Stimulated activated naive B cell treated with anti-CD40 and anti-IgM and Interleukin-4, amounts not matched to agents 10 μg/mL and 1 μg/mL and 100 μg/mL, for 72 hours (primary cell): ENCODE measurements at regions not wholly inside any gene's neighbourhood (a gene's known extent, or its start where the extent isn't known, plus 50 kb on each side); places are given as distances from the start of the nearest gene placed in this dataset.

Experiments used
- ATAC-seq, 2 donors: fragments of 150-1000 bp; cut with Tn5 transposase; replicated peaks; 2 replicates each; pipeline ENCODE4 v1.10.0; 2021; ENCODE audit warnings: moderate library complexity in 1 of 2
- DNase-seq: peaks from one replicate; pipeline ENCODE4 v3.0.0; 2021
- H3K27ac Mint-ChIP-seq: one replicate; pipeline ENCODE4 v1.8.0; 2022; ENCODE audit warnings: mild to moderate bottlenecking, mixed read lengths
- H3K27me3 Mint-ChIP-seq, 2 donors: one replicate each; pipeline ENCODE4 v1.8.0; 2022; ENCODE audit warnings: mixed read lengths in 2 of 2
- H3K36me3 Mint-ChIP-seq, 2 donors: one replicate each; pipeline ENCODE4 v1.8.0; 2022; ENCODE audit warnings: mixed read lengths in 2 of 2, mild to moderate bottlenecking in 1 of 2
- H3K4me1 Mint-ChIP-seq, 2 donors: one replicate each; pipeline ENCODE4 v1.8.0; 2022; ENCODE audit warnings: mixed read lengths in 2 of 2, mild to moderate bottlenecking in 1 of 2
- H3K4me3 Mint-ChIP-seq, 2 donors: one replicate each; pipeline ENCODE4 v1.8.0; 2022; ENCODE audit warnings: mild to moderate bottlenecking in 2 of 2, mixed read lengths in 2 of 2, moderate library complexity in 1 of 2
- H3K9me3 Mint-ChIP-seq, 2 donors: one replicate each; pipeline ENCODE4 v1.8.0; 2022; ENCODE audit warnings: mixed read lengths in 2 of 2, mild to moderate bottlenecking in 1 of 2

DNA sequence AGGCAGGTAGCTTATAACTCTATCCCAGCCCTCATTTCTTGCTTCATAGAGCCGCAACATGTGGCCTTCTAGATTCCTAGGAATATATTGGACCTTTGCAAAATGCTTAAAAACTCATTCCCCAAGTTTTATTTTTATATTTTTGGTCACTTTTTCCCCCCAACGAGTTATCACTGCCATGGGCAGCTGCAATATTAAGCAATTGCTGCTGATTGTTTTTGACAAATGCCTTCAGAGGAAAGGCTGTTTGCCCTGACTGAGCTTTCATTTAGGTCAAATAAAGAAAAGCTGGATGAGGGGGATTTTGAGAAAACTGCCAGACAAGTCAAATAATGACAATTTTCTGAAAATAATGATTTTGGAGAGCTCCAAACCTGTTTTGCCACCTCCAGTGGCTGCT lies 976.9 kb upstream of the MBL2 start:
- no peak overlapping the region for H3K27ac Mint-ChIP-seq
- H3K4me3 Mint-ChIP-seq: no peak overlapping the region
- H3K4me1 Mint-ChIP-seq: no peaks in the 10 kb centered on the region
- ATAC-seq: no peak
- H3K9me3 Mint-ChIP-seq: peaks cover 5 to 8% of the 10 kb centered on the region in 2 donors
- DNase-seq: no peak
- no peaks in the 10 kb centered on the region for H3K27me3 Mint-ChIP-seq
- no peaks in the 10 kb centered on the region for H3K36me3 Mint-ChIP-seq

DNA sequence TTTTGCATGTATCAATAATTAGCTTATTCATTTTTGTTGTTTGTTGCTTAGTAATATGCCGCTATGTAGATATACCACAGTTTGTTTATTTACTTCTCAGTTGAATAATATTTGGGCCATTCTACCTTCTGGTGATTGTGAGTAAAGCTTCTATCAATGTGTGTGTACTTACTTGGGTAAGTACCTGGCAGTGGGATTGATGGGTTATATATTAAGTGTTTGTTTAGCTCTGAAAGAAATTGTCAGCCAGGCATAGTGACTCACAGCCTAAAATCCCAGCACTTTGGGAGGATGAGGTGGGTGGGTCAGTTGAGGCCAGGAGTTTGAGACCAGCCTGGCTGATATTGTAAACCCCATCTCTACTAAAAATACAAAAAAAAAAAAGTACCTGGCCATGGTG lies 975.7 kb upstream of the MBL2 start:
- no peaks in the 10 kb centered on the region for H3K36me3 Mint-ChIP-seq
- no peaks in the 10 kb centered on the region for H3K27me3 Mint-ChIP-seq
- no peaks in the 10 kb centered on the region for H3K4me1 Mint-ChIP-seq
- DNase-seq (no peak), ATAC-seq (no peak)
- H3K27ac Mint-ChIP-seq: no peak overlapping the region
- no peak overlapping the region for H3K4me3 Mint-ChIP-seq
- peaks cover 8% of the 10 kb centered on the region in 2 donors for H3K9me3 Mint-ChIP-seq

DNA sequence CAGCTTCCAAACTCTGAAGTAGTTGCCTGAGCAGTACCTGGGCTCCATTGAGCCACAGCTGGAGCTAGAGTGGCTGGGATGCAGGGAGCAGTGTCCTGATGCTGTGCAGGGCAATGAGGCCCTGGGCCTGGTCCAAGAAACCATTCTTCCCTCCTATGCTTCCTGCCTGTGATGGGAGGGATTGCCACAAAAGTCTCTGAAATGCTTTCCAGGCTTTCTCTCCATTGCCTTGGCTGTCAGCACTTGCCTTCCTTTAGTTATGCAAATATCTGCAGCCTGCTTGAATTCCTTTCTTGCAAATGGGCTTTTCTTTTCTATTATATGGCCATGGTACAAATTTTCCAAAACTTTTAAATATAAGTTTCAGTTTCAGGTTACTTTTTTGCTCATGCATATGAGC lies 972.2 kb upstream of the MBL2 start:
- Mint-ChIP-seq H3K27ac (no peak overlapping the region), H3K36me3 (no peaks in the 10 kb centered on the region), H3K4me1 (no peaks in the 10 kb centered on the region), H3K4me3 (no peak overlapping the region), H3K27me3 (no peaks in the 10 kb centered on the region), H3K9me3 (peaks cover 8% of the 10 kb centered on the region in 2 donors)
- ATAC-seq (no peak), DNase-seq (no peak)

DNA sequence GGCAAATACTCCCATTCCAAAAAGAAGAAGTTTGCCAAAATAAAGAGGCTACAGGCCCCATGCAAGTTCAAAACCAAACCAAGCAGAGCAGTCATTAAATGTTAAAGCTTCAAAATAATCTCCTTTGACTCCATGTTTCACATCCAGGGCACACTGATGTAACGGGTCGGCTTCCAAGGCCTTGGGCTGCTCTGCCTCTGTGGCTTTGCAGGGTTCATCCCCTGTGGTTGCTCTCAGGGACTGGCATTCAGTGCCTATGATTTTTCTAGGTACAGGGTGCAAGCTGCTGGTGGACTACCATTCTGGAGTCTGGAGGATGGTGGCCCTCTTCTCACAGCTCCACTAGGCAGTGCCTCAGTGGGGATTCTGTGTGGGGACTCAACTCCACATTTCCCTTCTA lies 971.6 kb upstream of the MBL2 start:
- Mint-ChIP-seq H3K27ac (no peak overlapping the region), H3K36me3 (no peaks in the 10 kb centered on the region), H3K4me3 (no peak overlapping the region), H3K27me3 (no peaks in the 10 kb centered on the region), H3K4me1 (no peaks in the 10 kb centered on the region), H3K9me3 (peaks cover 6 to 8% of the 10 kb centered on the region in 2 donors)
- DNase-seq (no peak), ATAC-seq (no peak)

DNA sequence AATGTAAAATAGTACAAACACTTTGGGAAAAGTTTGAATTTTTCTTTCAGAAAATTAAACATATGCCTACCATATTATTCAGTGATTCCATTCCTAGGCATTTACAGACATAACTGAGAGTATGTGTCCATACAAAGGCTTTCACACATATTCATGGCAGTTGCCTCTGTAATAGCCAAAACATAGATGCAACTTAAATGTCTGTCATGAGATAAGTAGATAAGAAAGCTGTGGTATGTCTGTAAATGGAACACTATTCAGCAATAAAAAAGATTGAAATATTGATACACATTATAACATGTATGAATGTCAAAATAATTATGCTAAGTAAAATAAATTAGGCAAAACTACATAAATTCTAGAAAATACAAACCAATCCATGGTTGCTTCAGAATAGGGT lies 964.5 kb upstream of the MBL2 start:
- H3K27ac Mint-ChIP-seq: no peak overlapping the region
- no peaks in the 10 kb centered on the region for H3K36me3 Mint-ChIP-seq
- H3K27me3 Mint-ChIP-seq: no peaks in the 10 kb centered on the region
- ATAC-seq: no peak
- no peaks in the 10 kb centered on the region for H3K4me1 Mint-ChIP-seq
- H3K4me3 Mint-ChIP-seq: no peak overlapping the region
- no peak for DNase-seq
- H3K9me3 Mint-ChIP-seq: peaks cover 0 to 1% of the 10 kb centered on the region in 2 donors

DNA sequence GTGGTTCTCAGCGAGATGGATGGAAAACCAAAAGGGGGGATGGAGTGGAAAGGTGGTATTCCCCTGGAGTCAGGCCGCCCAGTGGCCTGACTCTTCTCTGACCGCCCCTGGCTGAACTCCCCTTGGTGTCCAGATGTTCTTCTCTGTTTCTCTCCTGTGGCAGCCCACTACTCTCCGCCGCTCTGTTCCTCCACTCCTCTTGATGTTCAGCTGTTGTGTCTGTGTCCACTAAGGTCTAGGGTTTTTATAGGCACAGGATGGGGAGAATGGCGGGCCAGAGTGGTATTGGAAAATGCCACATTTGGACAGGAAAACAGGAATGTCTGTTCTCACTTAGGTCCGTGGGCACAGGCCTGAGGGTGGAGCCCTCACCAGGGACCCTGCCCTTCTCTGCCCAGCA lies 954.3 kb upstream of the MBL2 start:
- no peak overlapping the region for H3K27ac Mint-ChIP-seq
- ATAC-seq: no peak
- no peak overlapping the region for H3K4me3 Mint-ChIP-seq
- no peak for DNase-seq
- H3K4me1 Mint-ChIP-seq: no peaks in the 10 kb centered on the region
- H3K27me3 Mint-ChIP-seq: no peaks in the 10 kb centered on the region
- no peaks in the 10 kb centered on the region for H3K36me3 Mint-ChIP-seq
- peaks cover 0 to 3% of the 10 kb centered on the region in 2 donors for H3K9me3 Mint-ChIP-seq

DNA sequence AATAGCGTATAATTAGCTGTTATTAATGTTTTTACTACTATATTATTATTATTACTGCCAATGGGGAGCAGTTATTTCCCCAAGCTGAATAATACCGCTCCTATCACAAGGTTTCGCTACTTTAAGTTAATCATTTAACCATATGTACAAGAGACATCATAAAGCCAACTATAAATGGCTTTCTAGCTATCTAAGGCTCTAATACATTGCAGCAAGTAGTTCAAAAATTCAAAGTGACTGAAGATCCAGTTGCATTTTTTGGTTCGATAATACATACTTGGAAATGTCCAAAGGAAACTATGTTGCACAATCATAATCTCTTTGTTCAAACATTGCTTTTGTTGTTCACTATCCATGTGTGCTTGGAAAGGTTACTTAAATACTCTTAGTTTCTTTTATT lies 952.0 kb upstream of the MBL2 start:
- Mint-ChIP-seq H3K4me1 (no peaks in the 10 kb centered on the region), H3K9me3 (no peaks in the 10 kb centered on the region), H3K36me3 (no peaks in the 10 kb centered on the region), H3K27me3 (no peaks in the 10 kb centered on the region), H3K4me3 (no peak overlapping the region), H3K27ac (no peak overlapping the region)
- DNase-seq (no peak), ATAC-seq (no peak)

DNA sequence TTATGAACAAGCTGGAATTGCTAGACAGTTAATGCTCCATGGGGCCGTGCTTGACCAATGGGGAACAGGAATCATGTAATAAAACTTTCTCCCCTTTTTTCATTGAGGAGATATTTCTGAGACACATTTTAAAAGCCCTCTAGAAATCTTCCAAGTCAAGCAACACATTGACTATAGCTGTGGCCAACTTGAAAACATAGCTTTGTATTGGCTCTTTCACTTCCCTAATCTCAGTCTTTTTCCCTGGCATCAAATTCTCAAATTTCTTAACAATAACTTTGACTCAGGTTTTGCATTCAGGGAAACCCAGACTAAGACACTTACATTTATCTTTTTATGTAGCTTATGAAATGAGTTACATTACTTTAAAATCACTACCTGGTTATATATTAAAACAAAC lies 947.1 kb upstream of the MBL2 start:
- Mint-ChIP-seq H3K9me3 (peaks cover 0 to 2% of the 10 kb centered on the region in 2 donors), H3K36me3 (no peaks in the 10 kb centered on the region), H3K4me1 (no peaks in the 10 kb centered on the region), H3K27ac (no peak overlapping the region), H3K27me3 (no peaks in the 10 kb centered on the region), H3K4me3 (no peak overlapping the region)
- ATAC-seq (no peak), DNase-seq (no peak)

DNA sequence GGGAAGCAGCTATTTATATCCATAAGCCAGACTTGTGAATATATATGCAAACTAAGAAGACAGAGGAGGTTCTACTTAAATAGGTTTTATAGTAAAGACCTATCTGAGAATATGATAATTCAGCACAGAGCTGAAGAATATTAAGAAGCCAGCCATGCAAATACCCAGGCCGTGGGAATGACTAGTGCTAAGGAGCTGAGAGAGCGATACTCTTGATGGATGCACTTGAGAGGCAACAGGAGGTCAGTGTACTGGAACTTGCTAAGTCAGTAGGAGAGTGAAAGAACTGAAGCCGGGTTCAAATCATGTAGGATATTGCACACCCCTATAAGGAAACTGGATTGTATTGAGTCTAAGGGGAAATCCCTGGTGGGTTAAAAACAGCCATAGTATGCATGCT lies 943.6 kb upstream of the MBL2 start:
- ATAC-seq: no peak
- Mint-ChIP-seq H3K36me3 (no peaks in the 10 kb centered on the region), H3K27ac (no peak overlapping the region), H3K4me1 (no peaks in the 10 kb centered on the region), H3K27me3 (no peaks in the 10 kb centered on the region), H3K9me3 (peaks cover 0 to 2% of the 10 kb centered on the region in 2 donors), H3K4me3 (no peak overlapping the region)
- no peak for DNase-seq

DNA sequence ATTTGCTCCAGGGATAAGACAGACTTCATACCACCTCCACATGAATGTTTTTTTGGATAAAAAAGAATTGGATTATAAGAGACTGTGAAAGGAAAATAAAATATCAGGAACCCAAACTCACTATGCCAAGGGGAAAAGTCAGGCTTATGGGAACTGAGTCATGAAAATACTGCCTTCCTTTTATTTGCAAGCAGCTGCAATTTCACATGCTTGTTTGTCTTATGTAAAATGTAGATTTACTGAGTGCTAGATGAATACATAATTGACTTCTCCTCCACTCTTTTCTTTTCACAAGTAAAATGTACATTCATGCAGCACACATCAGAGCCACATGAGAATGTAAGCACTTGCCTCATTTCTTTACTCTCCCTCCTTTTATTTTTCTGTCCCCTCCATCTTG lies 940.8 kb upstream of the MBL2 start:
- no peaks in the 10 kb centered on the region for H3K27me3 Mint-ChIP-seq
- H3K4me3 Mint-ChIP-seq: no peak overlapping the region
- H3K36me3 Mint-ChIP-seq: no peaks in the 10 kb centered on the region
- H3K27ac Mint-ChIP-seq: no peak overlapping the region
- peaks cover 3 to 7% of the 10 kb centered on the region in 2 donors for H3K9me3 Mint-ChIP-seq
- ATAC-seq (no peak), DNase-seq (no peak)
- no peaks in the 10 kb centered on the region for H3K4me1 Mint-ChIP-seq

DNA sequence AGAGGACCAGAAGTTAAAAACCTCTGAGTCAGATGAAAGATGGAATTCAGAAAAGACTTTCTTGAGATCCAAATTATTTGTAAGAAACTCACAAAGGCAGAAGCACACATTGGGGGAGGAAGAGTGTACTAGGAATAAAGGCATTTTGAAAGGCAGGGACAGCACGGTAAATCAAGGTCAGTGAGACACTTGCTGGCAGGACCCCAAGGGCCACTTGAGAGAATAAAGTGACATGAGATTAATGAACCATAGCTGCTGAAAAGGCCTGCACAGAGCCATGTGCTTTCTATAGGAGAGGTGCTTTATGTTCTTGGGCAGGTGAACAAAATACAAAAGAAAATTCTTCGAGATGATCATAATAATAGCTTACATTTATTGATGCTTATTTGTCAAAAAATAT lies 929.9 kb upstream of the MBL2 start:
- peaks cover 3 to 11% of the 10 kb centered on the region in 2 donors for H3K9me3 Mint-ChIP-seq
- H3K27ac Mint-ChIP-seq: no peak overlapping the region
- ATAC-seq: no peak
- DNase-seq: no peak
- H3K36me3 Mint-ChIP-seq: no peaks in the 10 kb centered on the region
- H3K4me3 Mint-ChIP-seq: no peak overlapping the region
- H3K4me1 Mint-ChIP-seq: no peaks in the 10 kb centered on the region
- H3K27me3 Mint-ChIP-seq: no peaks in the 10 kb centered on the region

DNA sequence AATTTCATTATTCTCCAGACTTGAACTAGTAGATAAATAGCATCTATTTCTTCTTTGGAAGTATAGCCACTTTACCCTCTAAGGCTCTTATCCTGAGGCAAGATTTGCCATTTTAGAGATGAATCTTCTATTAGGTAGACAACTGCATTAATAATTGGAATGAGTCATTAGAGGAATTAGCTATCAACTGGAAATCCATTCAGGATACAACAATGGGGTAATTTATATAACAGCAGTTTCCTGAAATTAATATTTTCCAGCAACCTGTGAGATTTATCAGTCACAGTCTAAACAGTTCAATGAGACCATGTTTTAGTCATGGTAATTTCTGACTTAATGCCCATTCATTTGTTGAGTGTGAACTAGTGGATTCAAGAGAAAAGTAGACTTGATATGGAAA lies 928.6 kb upstream of the MBL2 start:
- Mint-ChIP-seq H3K27ac (no peak overlapping the region), H3K4me1 (no peaks in the 10 kb centered on the region), H3K27me3 (no peaks in the 10 kb centered on the region), H3K9me3 (peaks cover 3 to 5% of the 10 kb centered on the region in 2 donors), H3K4me3 (no peak overlapping the region), H3K36me3 (no peaks in the 10 kb centered on the region)
- ATAC-seq (no peak), DNase-seq (no peak)

DNA sequence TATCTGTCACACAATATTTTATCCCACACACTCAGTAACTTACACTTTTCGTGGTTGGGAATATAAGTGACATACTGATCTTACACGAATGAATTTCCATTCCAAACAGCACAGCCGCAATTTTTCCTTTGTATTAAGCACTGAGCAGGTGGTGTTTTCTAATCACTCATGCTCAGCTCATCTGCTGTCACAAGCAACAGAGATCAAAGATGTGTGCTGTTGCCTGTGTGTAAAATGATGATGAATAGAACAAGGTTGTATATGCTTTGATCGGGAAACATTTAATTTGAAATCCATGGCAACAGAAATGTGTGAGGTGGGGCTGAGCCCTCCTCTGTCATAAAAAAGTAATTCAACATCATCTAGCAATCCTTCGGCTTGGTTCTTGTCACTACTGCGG lies 927.7 kb upstream of the MBL2 start:
- Mint-ChIP-seq H3K4me3 (no peak overlapping the region), H3K27ac (no peak overlapping the region), H3K9me3 (peaks cover 3 to 5% of the 10 kb centered on the region in 2 donors), H3K4me1 (no peaks in the 10 kb centered on the region), H3K27me3 (no peaks in the 10 kb centered on the region), H3K36me3 (no peaks in the 10 kb centered on the region)
- DNase-seq: no peak
- ATAC-seq: no peak

DNA sequence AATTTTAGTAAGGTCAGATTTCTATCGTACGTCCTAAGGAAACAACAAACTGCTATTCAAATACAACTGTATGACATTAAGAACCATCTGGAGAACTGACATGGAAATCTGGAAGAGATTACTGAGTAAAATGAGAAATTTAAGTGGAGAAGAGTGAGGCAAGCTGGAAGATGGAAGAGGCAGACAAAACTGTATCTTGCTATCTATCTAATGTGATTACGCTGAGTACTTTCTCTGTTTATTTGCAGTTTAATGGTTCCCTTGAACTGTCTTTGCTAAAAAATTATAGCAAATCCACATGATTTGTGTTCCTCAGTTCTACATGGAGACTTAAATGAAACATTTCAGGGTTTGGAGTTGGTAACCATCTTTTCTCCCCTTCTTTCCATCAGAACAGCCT lies 927.1 kb upstream of the MBL2 start:
- peaks cover 3 to 5% of the 10 kb centered on the region in 2 donors for H3K9me3 Mint-ChIP-seq
- no peaks in the 10 kb centered on the region for H3K36me3 Mint-ChIP-seq
- H3K4me3 Mint-ChIP-seq: no peak overlapping the region
- H3K27ac Mint-ChIP-seq: no peak overlapping the region
- no peaks in the 10 kb centered on the region for H3K4me1 Mint-ChIP-seq
- no peak for DNase-seq
- no peaks in the 10 kb centered on the region for H3K27me3 Mint-ChIP-seq
- ATAC-seq: no peak

DNA sequence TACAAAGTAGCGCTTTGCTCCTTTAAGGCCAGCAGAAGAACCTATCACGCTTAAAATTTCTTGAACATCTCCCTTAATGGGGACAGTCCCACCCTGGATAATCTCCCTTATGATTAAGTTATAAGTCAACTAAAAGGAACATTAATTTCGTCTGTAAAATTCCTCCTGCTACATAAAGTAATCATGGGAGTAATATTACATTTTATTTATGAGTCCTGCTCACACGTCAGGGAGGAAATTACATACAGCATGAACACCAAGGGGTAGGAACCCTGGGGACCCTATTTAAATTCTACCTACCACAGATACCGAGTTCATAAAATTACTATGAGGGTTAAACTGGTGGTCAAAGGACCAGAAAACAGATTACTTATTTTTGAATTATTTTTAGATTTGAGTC lies 926.6 kb upstream of the MBL2 start:
- ATAC-seq (no peak), DNase-seq (no peak)
- no peak overlapping the region for H3K27ac Mint-ChIP-seq
- H3K9me3 Mint-ChIP-seq: peaks cover 3 to 5% of the 10 kb centered on the region in 2 donors
- no peaks in the 10 kb centered on the region for H3K4me1 Mint-ChIP-seq
- no peak overlapping the region for H3K4me3 Mint-ChIP-seq
- no peaks in the 10 kb centered on the region for H3K27me3 Mint-ChIP-seq
- H3K36me3 Mint-ChIP-seq: no peaks in the 10 kb centered on the region

DNA sequence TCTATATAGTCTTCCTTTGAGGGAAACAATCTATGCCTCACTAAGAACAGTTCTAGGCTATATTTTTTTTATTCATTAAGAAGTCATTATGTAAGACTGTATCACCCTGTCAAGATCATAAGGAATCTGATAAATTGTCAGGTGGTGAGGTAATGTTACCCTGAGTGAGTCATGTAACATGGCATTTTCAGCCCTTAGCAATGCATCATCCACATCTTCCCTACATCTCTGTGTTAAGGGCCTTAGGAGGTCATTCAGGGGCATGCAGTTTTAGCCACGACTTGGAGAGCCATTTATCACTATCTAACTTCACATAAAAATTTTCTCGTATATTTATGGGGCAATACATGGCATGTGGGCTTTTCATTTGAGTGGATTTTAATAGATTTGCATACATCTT lies 924.5 kb upstream of the MBL2 start:
- Mint-ChIP-seq H3K27ac (no peak overlapping the region), H3K4me1 (no peaks in the 10 kb centered on the region), H3K27me3 (no peaks in the 10 kb centered on the region), H3K4me3 (no peak overlapping the region), H3K9me3 (peaks cover 3 to 5% of the 10 kb centered on the region in 2 donors), H3K36me3 (no peaks in the 10 kb centered on the region)
- DNase-seq (no peak), ATAC-seq (no peak)
